Muscle of leg (tissue), 3 donors: ENCODE measurements at regions not wholly inside any gene's neighbourhood (a gene's known extent, or its start where the extent isn't known, plus 50 kb on each side); places are given as distances from the start of the nearest gene placed in this dataset.
"Not testable (repeated sequence)": the region's sequence is repeated elsewhere in the genome, so short reads cannot be mapped to it uniquely, and the experiment has no call there.

ENCODE experiments used
- DNase-seq: peaks from one replicate; pipeline ENCODE4 v3.0.0; 2013
- H3K27ac ChIP-seq: one replicate; pipeline ENCODE4 v1.5.1; 2013; ENCODE audit warnings: mild to moderate bottlenecking, low read length, control low read depth
- H3K27me3 ChIP-seq: one replicate; pipeline ENCODE4 v1.6.1; 2013; ENCODE audit warnings: low read length; ENCODE audit not compliant: control insufficient read depth, insufficient read depth
- H3K36me3 ChIP-seq: one replicate; pipeline ENCODE4 v1.6.1; 2013; ENCODE audit warnings: low read length; ENCODE audit not compliant: control insufficient read depth, insufficient read depth
- H3K4me1 ChIP-seq: one replicate; pipeline ENCODE4 v1.6.1; 2013; ENCODE audit warnings: low read length; ENCODE audit not compliant: control insufficient read depth, insufficient read depth
- H3K4me3 ChIP-seq: one replicate; pipeline ENCODE4 v1.5.1; 2013; ENCODE audit warnings: low read length, control low read depth
- H3K9me3 ChIP-seq: replicated peaks from 2 replicates; pipeline ENCODE4 v1.6.1; 2013; ENCODE audit warnings: low read depth, low read length; ENCODE audit not compliant: control insufficient read depth
- WGBS: methylation state at CpG from one replicate; pipeline ENCODE4 v1.1.5; 2013; ENCODE audit warnings: missing lambda C conversion rate; ENCODE audit not compliant: insufficient coverage; 5-methylcytosine and 5-hydroxymethylcytosine counted together

GRCh38 chr6:20338156-20338555 lies 63.5 kb upstream of the E2F3 start:
- no peaks in the 10 kb centered on the region for H3K36me3 ChIP-seq
- H3K4me1 ChIP-seq = peaks cover 2% of the 10 kb centered on the region
- no peak overlapping the region for H3K27ac ChIP-seq
- no peak overlapping the region for H3K4me3 ChIP-seq
- WGBS = no CpG with 5 or more reads among the region's 2 CpGs
- H3K27me3 ChIP-seq = no peaks in the 10 kb centered on the region
- H3K9me3 ChIP-seq = no peaks in the 10 kb centered on the region
- no peak for DNase-seq

DNA sequence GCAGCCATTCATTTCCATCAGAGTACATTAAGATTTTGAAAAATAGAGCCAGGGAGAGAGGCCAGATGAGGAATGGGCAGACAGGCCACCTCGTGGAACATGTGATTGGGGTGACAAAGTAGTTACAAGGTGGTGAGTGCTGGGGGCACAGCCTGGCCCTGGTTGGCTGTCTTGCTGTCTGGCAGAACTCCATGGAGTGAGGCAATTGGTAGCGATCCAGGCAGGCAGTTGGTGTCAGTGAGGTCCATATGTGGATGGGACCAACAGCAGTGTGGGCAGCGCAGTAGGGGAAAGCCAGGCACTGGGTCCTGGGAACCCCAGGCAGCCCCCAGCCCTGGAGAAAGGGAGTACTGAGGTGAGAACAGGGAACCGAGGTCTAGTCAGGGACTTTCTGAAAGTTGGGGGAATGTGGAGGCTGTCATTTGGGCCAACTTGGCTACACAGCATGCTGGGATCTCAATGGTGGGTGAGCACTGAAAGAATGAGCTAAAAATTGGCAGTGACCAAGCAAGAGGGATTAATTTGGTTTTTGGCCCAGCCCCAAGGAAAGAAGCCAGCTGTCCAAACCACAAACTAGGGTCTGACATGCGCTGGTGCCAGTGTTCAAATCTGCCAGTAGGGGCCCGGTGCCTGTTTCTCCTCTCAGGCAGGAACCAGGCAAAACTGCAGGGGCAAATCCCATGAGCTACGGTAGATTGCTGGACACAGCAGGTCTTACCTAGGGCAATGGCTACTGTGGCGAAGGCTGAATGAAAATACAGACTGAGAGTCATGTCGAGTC lies 61.4 kb upstream of the E2F3 start:
- no peaks in the 10 kb centered on the region for H3K36me3 ChIP-seq
- H3K9me3 ChIP-seq = no peaks in the 10 kb centered on the region
- H3K4me1 ChIP-seq = peaks cover 2% of the 10 kb centered on the region
- no peak overlapping the region for H3K4me3 ChIP-seq
- H3K27me3 ChIP-seq = no peaks in the 10 kb centered on the region
- H3K27ac ChIP-seq = no peak overlapping the region
- DNase-seq = peak; percentile 19
- 80% methylated on average over 9 of the region's 9 CpGs for WGBS

DNA sequence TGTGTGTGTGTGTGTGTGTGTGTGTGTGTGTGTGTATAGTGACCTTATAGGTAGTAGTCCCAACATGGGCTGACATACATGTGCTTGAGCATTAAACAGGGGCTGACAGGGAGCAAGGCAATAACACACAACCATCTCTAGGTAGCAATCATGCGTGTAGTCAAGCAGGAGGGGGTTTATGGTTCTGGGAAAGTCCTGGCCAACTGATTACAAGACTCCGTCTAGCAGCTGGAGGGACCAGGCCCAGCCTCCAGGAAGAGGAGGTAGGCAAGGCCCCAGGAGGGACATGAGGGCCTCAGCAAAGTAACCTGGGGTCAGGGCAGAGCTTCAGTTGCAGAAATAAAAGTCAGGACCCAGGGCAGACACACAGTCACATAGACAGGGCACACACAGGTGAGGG lies 60.6 kb upstream of the E2F3 start:
- no peaks in the 10 kb centered on the region for H3K36me3 ChIP-seq
- 43% methylated on average over 1 of the region's 2 CpGs for WGBS
- H3K4me3 ChIP-seq = no peak overlapping the region
- H3K27me3 ChIP-seq = no peaks in the 10 kb centered on the region
- no peak overlapping the region for H3K27ac ChIP-seq
- no peak for DNase-seq
- no peaks in the 10 kb centered on the region for H3K9me3 ChIP-seq
- H3K4me1 ChIP-seq = peaks cover 2% of the 10 kb centered on the region

GRCh38 chr6:20341564-20341963 lies 60.1 kb upstream of the E2F3 start:
- Histone ChIP-seq H3K4me3 (no peak overlapping the region), H3K27ac (no peak overlapping the region), H3K36me3 (no peaks in the 10 kb centered on the region), H3K4me1 (peaks cover 2% of the 10 kb centered on the region), H3K9me3 (no peaks in the 10 kb centered on the region), H3K27me3 (no peaks in the 10 kb centered on the region)
- 82% methylated on average over 1 of the region's 4 CpGs for WGBS
- DNase-seq = no peak

GRCh38 chr6:20346948-20347347 lies 54.7 kb upstream of the E2F3 start:
- not testable (repeated sequence) for H3K27ac ChIP-seq, H3K9me3 ChIP-seq, DNase-seq, H3K27me3 ChIP-seq, H3K36me3 ChIP-seq, H3K4me3 ChIP-seq, H3K4me1 ChIP-seq
- WGBS = 90% methylated on average over 3 of the region's 4 CpGs

- Histone ChIP-seq H3K9me3 (no peaks in the 10 kb centered on the region), H3K4me3 (no peak overlapping the region), H3K27me3 (no peaks in the 10 kb centered on the region), H3K36me3 (no peaks in the 10 kb centered on the region), H3K4me1 (no peaks in the 10 kb centered on the region), H3K27ac (no peak overlapping the region)
- 78% methylated on average over 2 of the region's 3 CpGs for WGBS
- DNase-seq = no peak
Measured at GRCh38 chr6:20348041-20348440, 53.6 kb upstream of the E2F3 start.

DNA sequence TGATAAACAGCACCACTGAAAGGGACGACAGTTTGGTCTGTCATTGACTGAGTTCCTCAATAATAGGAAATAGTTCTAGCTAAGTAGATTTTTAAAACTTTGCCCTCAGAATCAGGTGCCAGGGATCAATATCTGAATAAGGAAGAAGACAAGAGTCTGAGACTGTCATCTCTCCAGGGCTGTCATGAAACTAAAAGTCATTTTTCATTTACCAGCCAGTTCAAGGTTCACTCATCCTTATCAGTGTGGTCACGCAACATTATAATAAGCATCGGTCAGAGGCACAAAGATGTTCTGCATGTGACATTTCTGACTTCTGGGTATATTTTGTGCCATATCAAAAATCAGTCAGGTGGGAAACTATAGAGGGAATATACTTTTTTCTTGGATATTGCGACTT lies 52.5 kb upstream of the E2F3 start:
- H3K36me3 ChIP-seq = no peaks in the 10 kb centered on the region
- no peaks in the 10 kb centered on the region for H3K27me3 ChIP-seq
- no peak overlapping the region for H3K4me3 ChIP-seq
- no peak overlapping the region for H3K27ac ChIP-seq
- no peak for DNase-seq
- WGBS = no CpG with 5 or more reads among the region's 4 CpGs
- H3K4me1 ChIP-seq = no peaks in the 10 kb centered on the region
- peaks cover 4% of the 10 kb centered on the region for H3K9me3 ChIP-seq

DNA sequence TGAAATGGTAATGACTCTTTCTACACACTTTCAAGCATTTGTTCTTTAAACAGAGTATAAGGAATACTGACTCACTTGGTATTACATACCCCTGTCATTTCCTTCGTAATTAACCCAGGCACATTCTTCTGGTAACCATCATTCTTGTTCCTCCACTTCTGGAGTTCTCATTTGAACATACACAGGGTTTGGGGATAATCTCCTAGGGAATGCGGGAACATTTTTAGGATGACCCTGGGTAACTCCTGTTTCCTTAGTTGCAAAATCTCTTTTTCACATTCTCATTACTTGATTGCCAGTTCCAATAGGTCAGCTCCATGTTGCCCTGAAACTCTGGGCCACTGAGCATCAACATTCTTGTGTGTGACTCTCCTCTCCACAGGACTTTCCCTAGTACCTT lies 51.5 kb upstream of the E2F3 start:
- Histone ChIP-seq H3K27me3 (no peaks in the 10 kb centered on the region), H3K27ac (no peak overlapping the region), H3K9me3 (peaks cover 4% of the 10 kb centered on the region), H3K4me1 (no peaks in the 10 kb centered on the region), H3K4me3 (no peak overlapping the region), H3K36me3 (no peaks in the 10 kb centered on the region)
- WGBS = 50% methylated on average over 1 of the region's 2 CpGs
- DNase-seq = no peak

- H3K27me3 ChIP-seq = no peaks in the 10 kb centered on the region
- no peak overlapping the region for H3K4me3 ChIP-seq
- no peak overlapping the region for H3K27ac ChIP-seq
- WGBS = no CpG with 5 or more reads among the region's 4 CpGs
- no peaks in the 10 kb centered on the region for H3K4me1 ChIP-seq
- peaks cover 4% of the 10 kb centered on the region for H3K9me3 ChIP-seq
- no peak for DNase-seq
- H3K36me3 ChIP-seq = no peaks in the 10 kb centered on the region
Measured at GRCh38 chr6:20351534-20351933, 50.1 kb upstream of the E2F3 start.
